ENCODE measurements at regions not wholly inside any gene's neighbourhood (a gene's known extent, or its start where the extent isn't known, plus 50 kb on each side); places are given as distances from the start of the nearest gene placed in this dataset.

DNA sequence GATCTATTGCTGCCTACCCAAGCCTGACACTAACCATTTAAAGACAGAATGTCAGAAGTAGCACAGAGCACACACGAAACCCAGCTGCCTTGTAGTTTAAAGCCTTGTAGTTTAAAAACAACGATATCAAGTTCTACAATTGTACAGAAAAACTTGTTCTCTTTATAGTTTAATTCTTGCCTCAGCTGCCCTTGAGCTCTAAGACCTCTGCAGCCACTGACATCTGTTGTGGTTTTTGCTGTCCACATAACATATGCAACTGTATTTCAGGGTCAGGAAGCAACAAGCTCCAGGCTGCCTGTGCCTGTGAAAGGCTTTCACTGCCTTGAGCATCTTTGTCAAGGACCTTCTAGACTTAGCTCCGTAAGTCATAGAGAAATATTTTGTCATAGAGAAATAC lies 227.2 kb downstream of the SPCS3 start:
- Histone ChIP-seq H3K36me3 (ENCODE audit: insufficient read depth, low read length) (no peaks in the 10 kb centered on the region), H3K79me2 (ENCODE audit: insufficient read depth, low read length) (no peaks in the 10 kb centered on the region), H3K9me3 (ENCODE audit: low read depth, low read length) (no peaks in the 10 kb centered on the region), H3K27me3 (ENCODE audit: insufficient read depth, low read length) (no peaks in the 10 kb centered on the region), H3K4me2 (ENCODE audit: insufficient read depth, low read length) (no peak overlapping the region), H3K4me3 (ENCODE audit: insufficient read depth, low read length) (no peak overlapping the region), H2AFZ (ENCODE audit: low read length) (no peak overlapping the region), H3K27ac (ENCODE audit: low read depth, low read length) (no peak overlapping the region), H4K20me1 (ENCODE audit: insufficient read depth, low read length) (no peaks in the 10 kb centered on the region), H3K4me1 (ENCODE audit: insufficient read depth, low read length) (peaks cover 33% of the 10 kb centered on the region)
- no peak for DNase-seq (ENCODE audit: insufficient read length, low spot score, missing footprints)
- TF ChIP-seq, protein P1, sequence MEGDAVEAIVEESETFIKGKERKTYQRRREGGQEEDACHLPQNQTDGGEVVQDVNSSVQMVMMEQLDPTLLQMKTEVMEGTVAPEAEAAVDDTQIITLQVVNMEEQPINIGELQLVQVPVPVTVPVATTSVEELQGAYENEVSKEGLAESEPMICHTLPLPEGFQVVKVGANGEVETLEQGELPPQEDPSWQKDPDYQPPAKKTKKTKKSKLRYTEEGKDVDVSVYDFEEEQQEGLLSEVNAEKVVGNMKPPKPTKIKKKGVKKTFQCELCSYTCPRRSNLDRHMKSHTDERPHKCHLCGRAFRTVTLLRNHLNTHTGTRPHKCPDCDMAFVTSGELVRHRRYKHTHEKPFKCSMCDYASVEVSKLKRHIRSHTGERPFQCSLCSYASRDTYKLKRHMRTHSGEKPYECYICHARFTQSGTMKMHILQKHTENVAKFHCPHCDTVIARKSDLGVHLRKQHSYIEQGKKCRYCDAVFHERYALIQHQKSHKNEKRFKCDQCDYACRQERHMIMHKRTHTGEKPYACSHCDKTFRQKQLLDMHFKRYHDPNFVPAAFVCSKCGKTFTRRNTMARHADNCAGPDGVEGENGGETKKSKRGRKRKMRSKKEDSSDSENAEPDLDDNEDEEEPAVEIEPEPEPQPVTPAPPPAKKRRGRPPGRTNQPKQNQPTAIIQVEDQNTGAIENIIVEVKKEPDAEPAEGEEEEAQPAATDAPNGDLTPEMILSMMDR (IDR thresholded peaks at IDR 0.05; ENCODE audit: extremely low read depth, low read depth, low read length), result no peak

DNA sequence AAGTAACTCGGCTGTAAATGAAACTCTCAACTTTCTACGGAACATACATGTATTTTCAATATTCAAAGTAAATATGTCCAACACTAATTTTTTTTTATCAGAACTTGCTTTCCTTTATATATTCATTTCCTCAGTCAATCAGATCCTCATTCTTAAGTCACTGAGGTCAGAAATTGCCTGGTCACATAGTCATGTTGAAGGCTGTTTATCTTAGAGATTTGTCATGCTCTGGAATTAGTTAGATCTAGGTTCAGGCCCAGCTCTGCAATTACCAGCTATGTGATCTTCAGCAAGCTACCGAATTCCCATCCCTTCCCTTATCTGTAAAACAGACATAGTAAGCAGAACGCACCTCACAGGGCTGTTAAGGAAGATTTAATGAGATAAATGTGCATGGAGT lies 228.8 kb downstream of the SPCS3 start:
- Histone ChIP-seq H3K9me3 (ENCODE audit: low read depth, low read length) (no peaks in the 10 kb centered on the region), H3K4me1 (ENCODE audit: insufficient read depth, low read length) (peaks cover 33% of the 10 kb centered on the region), H2AFZ (ENCODE audit: low read length) (no peak overlapping the region), H3K27ac (ENCODE audit: low read depth, low read length) (peak overlapping the region; percentile 73), H4K20me1 (ENCODE audit: insufficient read depth, low read length) (no peaks in the 10 kb centered on the region), H3K4me3 (ENCODE audit: insufficient read depth, low read length) (no peak overlapping the region), H3K79me2 (ENCODE audit: insufficient read depth, low read length) (no peaks in the 10 kb centered on the region), H3K4me2 (ENCODE audit: insufficient read depth, low read length) (peak overlapping the region; percentile 62), H3K27me3 (ENCODE audit: insufficient read depth, low read length) (no peaks in the 10 kb centered on the region), H3K36me3 (ENCODE audit: insufficient read depth, low read length) (no peaks in the 10 kb centered on the region)
- TF ChIP-seq, protein P1 (IDR thresholded peaks at IDR 0.05; ENCODE audit: extremely low read depth, low read depth, low read length), result no peak
- peak; percentile 81 for DNase-seq (ENCODE audit: insufficient read length, low spot score, missing footprints)

DNA sequence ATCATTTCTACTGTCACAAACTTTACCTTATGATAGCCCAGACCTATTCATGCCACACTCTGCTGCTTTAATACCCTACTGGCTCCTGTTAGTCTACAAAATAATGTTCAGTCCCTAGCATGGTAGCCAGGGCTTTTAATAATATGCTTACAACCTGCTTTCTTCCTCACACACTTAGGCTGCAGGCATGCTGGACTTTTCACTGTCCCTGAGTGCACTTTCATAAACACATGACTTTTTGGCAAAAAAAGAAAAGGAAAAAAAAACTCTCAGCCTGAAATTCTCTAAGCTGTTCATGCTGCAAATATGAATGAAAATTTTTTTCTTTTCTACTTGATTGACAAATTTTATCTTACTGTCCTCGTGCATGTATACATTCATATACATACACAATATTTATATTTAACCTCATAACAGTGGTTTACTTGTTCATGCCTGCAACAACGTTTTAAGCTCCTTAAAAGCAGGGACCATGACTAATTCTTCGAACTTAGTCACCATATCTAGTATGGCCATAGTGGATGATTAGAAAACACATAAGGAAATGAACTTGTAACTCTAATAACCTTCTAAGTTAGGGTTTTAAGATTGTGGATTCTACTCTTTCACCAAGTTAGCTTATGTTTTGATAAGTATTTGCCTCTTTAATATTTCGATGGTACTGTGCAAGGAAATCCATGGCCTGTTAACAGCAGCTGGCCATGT lies 229.5 kb downstream of the SPCS3 start:
- H3K27me3 ChIP-seq (ENCODE audit: insufficient read depth, low read length), result no peaks in the 10 kb centered on the region
- no peak overlapping the region for H3K4me3 ChIP-seq (ENCODE audit: insufficient read depth, low read length)
- H3K27ac ChIP-seq (ENCODE audit: low read depth, low read length), result peak overlapping the region; percentile 73
- H2AFZ ChIP-seq (ENCODE audit: low read length), result no peak overlapping the region
- no peaks in the 10 kb centered on the region for H3K79me2 ChIP-seq (ENCODE audit: insufficient read depth, low read length)
- peaks cover 33% of the 10 kb centered on the region for H3K4me1 ChIP-seq (ENCODE audit: insufficient read depth, low read length)
- peak; percentile 80 for DNase-seq (ENCODE audit: insufficient read length, low spot score, missing footprints)
- peak overlapping the region; percentile 62 for H3K4me2 ChIP-seq (ENCODE audit: insufficient read depth, low read length)
- H3K9me3 ChIP-seq (ENCODE audit: low read depth, low read length), result no peaks in the 10 kb centered on the region
- TF ChIP-seq, protein P1 (IDR thresholded peaks at IDR 0.05; ENCODE audit: extremely low read depth, low read depth, low read length), result no peak
- no peaks in the 10 kb centered on the region for H3K36me3 ChIP-seq (ENCODE audit: insufficient read depth, low read length)
- no peaks in the 10 kb centered on the region for H4K20me1 ChIP-seq (ENCODE audit: insufficient read depth, low read length)

DNA sequence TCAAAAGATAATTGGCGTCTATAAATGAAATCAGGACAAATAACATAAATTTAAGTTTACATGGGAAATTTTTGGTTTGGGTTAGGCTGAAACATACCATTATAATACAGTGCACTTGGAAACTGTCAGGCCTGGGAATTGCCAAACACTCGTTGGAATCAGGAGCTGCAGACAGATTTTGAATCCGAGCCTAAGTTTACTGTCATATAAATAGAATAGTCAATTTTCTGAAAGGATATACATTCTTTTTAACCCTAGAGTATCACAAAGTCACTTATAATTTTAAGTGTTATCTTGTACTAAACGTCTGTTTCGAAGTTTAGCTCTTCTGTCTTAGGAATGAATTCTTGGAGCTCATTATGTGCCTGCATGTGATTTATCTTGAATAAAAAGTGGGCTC lies 234.1 kb downstream of the VEGFC start:
- H4K20me1 ChIP-seq (ENCODE audit: insufficient read depth, low read length), result no peaks in the 10 kb centered on the region
- H3K4me2 ChIP-seq (ENCODE audit: insufficient read depth, low read length), result no peak overlapping the region
- DNase-seq (ENCODE audit: insufficient read length, low spot score, missing footprints), result no peak
- H2AFZ ChIP-seq (ENCODE audit: low read length), result no peak overlapping the region
- TF ChIP-seq, protein P1 (IDR thresholded peaks at IDR 0.05; ENCODE audit: extremely low read depth, low read depth, low read length), result no peak
- no peaks in the 10 kb centered on the region for H3K79me2 ChIP-seq (ENCODE audit: insufficient read depth, low read length)
- H3K4me3 ChIP-seq (ENCODE audit: insufficient read depth, low read length), result no peak overlapping the region
- H3K27ac ChIP-seq (ENCODE audit: low read depth, low read length), result no peak overlapping the region
- no peaks in the 10 kb centered on the region for H3K4me1 ChIP-seq (ENCODE audit: insufficient read depth, low read length)
- no peaks in the 10 kb centered on the region for H3K36me3 ChIP-seq (ENCODE audit: insufficient read depth, low read length)
- H3K27me3 ChIP-seq (ENCODE audit: insufficient read depth, low read length), result no peaks in the 10 kb centered on the region
- no peaks in the 10 kb centered on the region for H3K9me3 ChIP-seq (ENCODE audit: low read depth, low read length)

All from osteoblast (primary cell).